SHP77 (cell line): ENCODE measurements at regions not wholly inside any gene's neighbourhood (a gene's known extent, or its start where the extent isn't known, plus 50 kb on each side); places are given as distances from the start of the nearest gene placed in this dataset.
"Not testable (repeated sequence)": the region's sequence is repeated elsewhere in the genome, so short reads cannot be mapped to it uniquely, and the experiment has no call there.

Experiments
- DNase-seq, 2 experiments: peaks; one replicate each; lab custom pipeline; 2025; lab: John Stamatoyannopoulos, UW

- DNase-seq: no peak
These were observed 198.2 kb upstream of the CXorf66 start for GRCh38 chrX:140163371-140164159.

- DNase-seq: no peak
These were observed 192.3 kb upstream of the CXorf66 start for GRCh38 chrX:140157611-140158010.

GRCh38 chrX:140157143-140157542 is 191.8 kb upstream of the CXorf66 start:
- no peak for DNase-seq

- no peak for DNase-seq
These were observed 186.0 kb upstream of the CXorf66 start for GRCh38 chrX:140151316-140151715.

GRCh38 chrX:140149761-140150160 is 184.4 kb upstream of the CXorf66 start:
- no peak for DNase-seq

GRCh38 chrX:140141444-140142029 is 176.2 kb upstream of the CXorf66 start:
- DNase-seq: no peak

GRCh38 chrX:140138492-140138891 is 173.2 kb upstream of the CXorf66 start:
- not testable (repeated sequence) for DNase-seq

- DNase-seq: not testable (repeated sequence)
These were observed 172.7 kb upstream of the CXorf66 start for GRCh38 chrX:140138065-140138464.

GRCh38 chrX:140132937-140133336 is 167.6 kb upstream of the CXorf66 start:
- no peak for DNase-seq

GRCh38 chrX:140123446-140123845 is 158.1 kb upstream of the CXorf66 start:
- DNase-seq: no peak

- not testable (repeated sequence) for DNase-seq
These were observed 148.7 kb upstream of the CXorf66 start for GRCh38 chrX:140114059-140114458.

- no peak for DNase-seq
These were observed 144.8 kb upstream of the CXorf66 start for GRCh38 chrX:140110081-140110650.

GRCh38 chrX:140104760-140105159 is 139.4 kb upstream of the CXorf66 start:
- no peak for DNase-seq

GRCh38 chrX:140099221-140099620 is 133.9 kb upstream of the CXorf66 start:
- no peak for DNase-seq

- no peak for DNase-seq
These were observed 126.8 kb upstream of the CXorf66 start for GRCh38 chrX:140092121-140092520.

GRCh38 chrX:140091125-140091886 is 126.0 kb upstream of the CXorf66 start:
- no peak for DNase-seq

GRCh38 chrX:140090800-140091124 is 125.4 kb upstream of the CXorf66 start:
- no peak for DNase-seq

- no peak for DNase-seq
These were observed 123.1 kb upstream of the CXorf66 start for GRCh38 chrX:140088438-140088837.

- DNase-seq: no peak
These were observed 122.6 kb upstream of the CXorf66 start for GRCh38 chrX:140087875-140088274.

- DNase-seq: no peak
These were observed 121.4 kb upstream of the CXorf66 start for GRCh38 chrX:140086691-140087090.

GRCh38 chrX:140074851-140075250 is 109.5 kb upstream of the CXorf66 start:
- DNase-seq: not testable (repeated sequence)

GRCh38 chrX:140071037-140071436 is 105.7 kb upstream of the CXorf66 start:
- DNase-seq: no peak
